ENCODE measurements at regions not wholly inside any gene's neighbourhood (a gene's known extent, or its start where the extent isn't known, plus 50 kb on each side); places are given as distances from the start of the nearest gene placed in this dataset.

- Histone ChIP-seq H3K4me3 (ENCODE audit: low read length) (no peak overlapping the region), H4K20me1 (ENCODE audit: low read length) (no peaks in the 10 kb centered on the region), H2AFZ (ENCODE audit: low read length) (no peak overlapping the region), H3K27ac (ENCODE audit: low read length) (no peak overlapping the region), H3K27me3 (ENCODE audit: low read length) (no peaks in the 10 kb centered on the region), H3K9me3 (ENCODE audit: low read length) (no peaks in the 10 kb centered on the region), H3K9me2 (replicated peaks; ENCODE audit: low read length) (no peaks in the 10 kb centered on the region), H3K4me1 (ENCODE audit: insufficient read depth, low read length) (no peaks in the 10 kb centered on the region), H3K79me2 (ENCODE audit: low read length) (no peaks in the 10 kb centered on the region), H3K4me2 (ENCODE audit: low read length) (no peak overlapping the region), H3K9ac (ENCODE audit: low read length) (no peak overlapping the region), H3K36me3 (ENCODE audit: low read depth, low read length) (no peaks in the 10 kb centered on the region), H3F3A (ENCODE audit: low read length, unreplicated experiment) (no peaks in the 10 kb centered on the region)
- no TSS peak for BruUV-seq (replicated peaks)
- ChIA-PET CTCF (no interaction called here), POLR2A (ENCODE audit: unreplicated experiment) (no interaction called here)
- intact Hi-C loops (cut with micrococcal nuclease), result no loop called here
- TF ChIP-seq EZH2phosphoT487 (IDR thresholded peaks at IDR 0.05; ENCODE audit: borderline replicate concordance, low read length) (no peak), EZH2 (IDR thresholded peaks at IDR 0.05; ENCODE audit: low read length, unreplicated experiment) (no peak), CTCF (conservative IDR thresholded peaks at IDR 0.05; ENCODE audit: low read depth, low read length) (no peak)
- ATAC-seq (no peak), DNase-seq (no peak)
Observed at GRCh38 chr10:118101501-118101900, 54.8 kb upstream of the RAB11FIP2 start.

All from PC-3 (cell line).